LNCAP (cell line): ENCODE measurements at regions not wholly inside any gene's neighbourhood (a gene's known extent, or its start where the extent isn't known, plus 50 kb on each side); places are given as distances from the start of the nearest gene placed in this dataset.

Experiments
- CTCF ChIP-seq: fragments of 450-650 bp; IDR thresholded peaks from 2 replicates; pipeline ENCODE4 v1.5.1; 2017; ENCODE audit warnings: mild to moderate bottlenecking

GRCh38 chrY:20686674-20687073, 69.2 kb upstream of the RPS4Y2 start:
- no peak for TF ChIP-seq CTCF
